Keratinocyte (primary cell): ENCODE measurements at regions not wholly inside any gene's neighbourhood (a gene's known extent, or its start where the extent isn't known, plus 50 kb on each side); places are given as distances from the start of the nearest gene placed in this dataset.

Source experiments
- DNase-seq: peaks from one replicate; pipeline ENCODE4 v3.0.0-alpha.2; 2011; ENCODE audit warnings: low read depth, missing footprints, low spot score
- FAIRE-seq: peaks from 2 replicates; lab custom pipeline; 2011; peaks lifted over from hg19 to GRCh38; lab: Jason Lieb, UNC
- H2AFZ ChIP-seq: 2 replicates; pipeline ENCODE4 v1.6.0; 2012; ENCODE audit warnings: low read length, control low read depth, inconsistent platforms; ENCODE audit not compliant: control insufficient read depth
- H3K27ac ChIP-seq: 2 replicates; pipeline ENCODE4 v1.5.1; 2011; ENCODE audit warnings: low read length; ENCODE audit not compliant: control insufficient read depth, insufficient read depth
- H3K27me3 ChIP-seq: 3 replicates; pipeline ENCODE4 v1.6.0; 2011; ENCODE audit warnings: low read length; ENCODE audit not compliant: control insufficient read depth, insufficient read depth; ENCODE audit errors: extremely low read depth
- H3K36me3 ChIP-seq, 2 experiments: 2 replicates in 1 of 2; 3 replicates in 1 of 2; pipeline ENCODE4 v1.5.1; 2011; ENCODE audit warnings: low read length in 2 of 2, mild to moderate bottlenecking in 1 of 2; ENCODE audit not compliant: control insufficient read depth in 2 of 2, insufficient read depth in 2 of 2; ENCODE audit errors: extremely low read depth in 1 of 2
- H3K4me1 ChIP-seq: 3 replicates; pipeline ENCODE4 v1.5.1; 2011; ENCODE audit warnings: low read length; ENCODE audit not compliant: control insufficient read depth, insufficient read depth; ENCODE audit errors: extremely low read depth
- H3K4me2 ChIP-seq: 3 replicates; pipeline ENCODE4 v1.6.0; 2011; ENCODE audit warnings: low read depth, low read length; ENCODE audit not compliant: control insufficient read depth, insufficient read depth; ENCODE audit errors: extremely low read depth
- H3K4me3 ChIP-seq, 3 experiments: fragments of 200-600 bp in 1 of 3; sonication (generic) in 1 of 3; 2 replicates in 2 of 3; 3 replicates in 1 of 3; pipeline ENCODE4 v1.5.1; 2011 to 2016; ENCODE audit warnings: low read length in 3 of 3, mild to moderate bottlenecking in 3 of 3, control low read depth in 2 of 3, inconsistent platforms in 1 of 3, low read depth in 1 of 3, mixed read lengths in 1 of 3, mixed run types in 1 of 3, moderate library complexity in 1 of 3; ENCODE audit not compliant: control insufficient read depth in 2 of 3, insufficient read depth in 2 of 3; ENCODE audit errors: extremely low read depth in 1 of 3
- H3K79me2 ChIP-seq: 2 replicates; pipeline ENCODE4 v1.6.0; 2012; ENCODE audit warnings: low read length; ENCODE audit not compliant: control insufficient read depth, insufficient read depth
- H3K9ac ChIP-seq: 3 replicates; pipeline ENCODE4 v1.6.0; 2011; ENCODE audit warnings: low read length; ENCODE audit not compliant: control insufficient read depth, insufficient read depth; ENCODE audit errors: extremely low read depth
- H3K9me1 ChIP-seq: 3 replicates; pipeline ENCODE4 v1.6.0; 2011; ENCODE audit warnings: low read length; ENCODE audit not compliant: control insufficient read depth, insufficient read depth; ENCODE audit errors: extremely low read depth
- H3K9me3 ChIP-seq: 2 replicates; pipeline ENCODE4 v1.5.1; 2012; ENCODE audit warnings: low read depth, low read length; ENCODE audit not compliant: control insufficient read depth
- H4K20me1 ChIP-seq: 3 replicates; pipeline ENCODE4 v1.6.0; 2011; ENCODE audit warnings: low read length; ENCODE audit not compliant: control insufficient read depth, insufficient read depth; ENCODE audit errors: extremely low read depth
- EZH2 ChIP-seq: IDR thresholded peaks from one replicate; pipeline ENCODE4 v1.6.1; 2012; ENCODE audit warnings: inconsistent platforms, mild to moderate bottlenecking, low read length, moderate library complexity
- dilution Hi-C: fragments of 300-500 bp; cut with MboI; formaldehyde crosslinking; loops from one replicate; pipeline ENCODE4 v1.7.0; 2020; ENCODE audit warnings: low sequenced_read_pairs; ENCODE audit not compliant: extremely low pct_ligation_motif_present
- TF ChIP-seq, protein P1 (sequence below), 3 experiments: IDR thresholded peaks in 1 of 3; conservative IDR thresholded peaks in 1 of 3; optimal IDR thresholded peaks in 1 of 3; 2 replicates in 2 of 3; 3 replicates in 1 of 3; pipeline versions ENCODE3 to v1.5.1; 2011; ENCODE audit warnings: low read length in 3 of 3, mild to moderate bottlenecking in 3 of 3, moderate library complexity in 2 of 3, control low read depth in 1 of 3, inconsistent platforms in 1 of 3; ENCODE audit not compliant: insufficient read depth in 2 of 3; ENCODE audit errors: extremely low read depth in 1 of 3

DNA sequence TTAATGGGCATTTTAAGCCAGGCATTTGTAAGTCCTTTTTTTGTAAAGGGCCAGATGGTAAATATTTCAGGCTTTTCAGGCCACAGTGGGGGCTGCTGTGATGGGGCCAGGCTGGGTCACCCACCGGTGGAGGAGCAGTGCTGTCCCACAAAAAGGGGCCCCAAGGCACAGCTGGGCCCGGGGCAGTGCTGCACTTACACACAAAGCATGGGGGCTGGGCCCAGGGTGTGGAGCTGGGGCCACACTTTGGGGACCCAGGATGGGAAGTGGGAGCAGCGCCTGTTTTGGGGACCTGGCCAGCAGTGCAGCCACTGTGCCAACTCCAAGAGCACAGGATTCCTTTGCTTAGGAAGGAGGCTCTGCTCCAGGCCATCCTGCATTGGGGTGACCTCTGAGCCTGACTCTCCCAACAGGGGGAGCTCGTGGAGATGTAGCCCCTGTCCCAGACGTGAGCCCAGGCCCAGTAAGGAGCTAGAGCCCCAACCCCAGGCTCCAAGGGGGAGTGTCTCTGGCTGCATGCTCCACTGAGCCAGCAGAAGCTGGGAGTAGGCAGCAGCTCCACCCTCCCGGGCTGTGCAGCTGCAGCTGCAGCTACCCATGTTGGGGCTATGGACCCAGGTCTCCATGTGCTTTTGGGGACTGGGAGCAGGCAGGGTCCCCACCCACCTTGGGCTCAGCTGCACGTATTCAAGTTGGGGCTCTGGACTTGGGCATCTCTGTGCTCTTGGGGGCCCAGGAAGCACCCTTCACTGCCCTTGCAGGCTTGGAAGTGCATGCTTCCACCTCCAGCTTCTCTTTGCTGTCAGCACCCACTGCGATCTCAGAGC lies 1036.5 kb upstream of the CNTNAP5 start:
- TF ChIP-seq EZH2 = no peak
- TF ChIP-seq, protein P1, sequence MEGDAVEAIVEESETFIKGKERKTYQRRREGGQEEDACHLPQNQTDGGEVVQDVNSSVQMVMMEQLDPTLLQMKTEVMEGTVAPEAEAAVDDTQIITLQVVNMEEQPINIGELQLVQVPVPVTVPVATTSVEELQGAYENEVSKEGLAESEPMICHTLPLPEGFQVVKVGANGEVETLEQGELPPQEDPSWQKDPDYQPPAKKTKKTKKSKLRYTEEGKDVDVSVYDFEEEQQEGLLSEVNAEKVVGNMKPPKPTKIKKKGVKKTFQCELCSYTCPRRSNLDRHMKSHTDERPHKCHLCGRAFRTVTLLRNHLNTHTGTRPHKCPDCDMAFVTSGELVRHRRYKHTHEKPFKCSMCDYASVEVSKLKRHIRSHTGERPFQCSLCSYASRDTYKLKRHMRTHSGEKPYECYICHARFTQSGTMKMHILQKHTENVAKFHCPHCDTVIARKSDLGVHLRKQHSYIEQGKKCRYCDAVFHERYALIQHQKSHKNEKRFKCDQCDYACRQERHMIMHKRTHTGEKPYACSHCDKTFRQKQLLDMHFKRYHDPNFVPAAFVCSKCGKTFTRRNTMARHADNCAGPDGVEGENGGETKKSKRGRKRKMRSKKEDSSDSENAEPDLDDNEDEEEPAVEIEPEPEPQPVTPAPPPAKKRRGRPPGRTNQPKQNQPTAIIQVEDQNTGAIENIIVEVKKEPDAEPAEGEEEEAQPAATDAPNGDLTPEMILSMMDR (optimal IDR thresholded peaks at IDR 0.05 in 1 of 3, IDR thresholded peaks at IDR 0.05 in 1 of 3, conservative IDR thresholded peaks at IDR 0.05 in 1 of 3; ENCODE audit: extremely low read depth in 1 of 3, insufficient read depth in 2 of 3, low read length in 3 of 3) = no peak
- H3K27me3 ChIP-seq = no peaks in the 10 kb centered on the region
- H3K4me2 ChIP-seq = no peak overlapping the region
- H3K9me1 ChIP-seq = no peaks in the 10 kb centered on the region
- no peaks in the 10 kb centered on the region for H3K9me3 ChIP-seq
- no peaks in the 10 kb centered on the region for H4K20me1 ChIP-seq
- no peak overlapping the region for H2AFZ ChIP-seq
- no peaks in the 10 kb centered on the region for H3K36me3 ChIP-seq
- no peak overlapping the region for H3K4me3 ChIP-seq
- dilution Hi-C loops = no loop called here
- DNase-seq (no peak), FAIRE-seq (no peak)
- no peak overlapping the region for H3K9ac ChIP-seq
- H3K27ac ChIP-seq = no peak overlapping the region
- H3K4me1 ChIP-seq = no peaks in the 10 kb centered on the region
- no peaks in the 10 kb centered on the region for H3K79me2 ChIP-seq

DNA sequence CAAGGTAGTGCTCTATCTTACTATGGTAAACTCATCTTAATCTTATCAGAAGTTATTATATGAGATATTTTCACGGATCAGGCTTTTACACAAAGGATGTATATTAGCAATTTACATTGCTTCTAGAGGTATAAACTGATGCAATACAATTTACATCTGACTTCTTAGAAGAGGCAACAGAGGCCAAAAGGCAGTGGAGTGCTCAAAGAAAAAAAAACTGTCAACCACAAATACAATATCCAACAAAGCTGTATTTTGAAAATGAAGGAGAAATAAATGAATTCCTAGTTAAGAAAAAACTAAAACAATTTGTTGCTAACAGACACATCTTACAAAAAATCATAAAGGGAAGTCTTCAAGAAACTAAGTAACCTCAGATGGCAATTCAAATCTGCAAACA lies 1031.5 kb upstream of the CNTNAP5 start:
- dilution Hi-C loops = no loop called here
- no peak for TF ChIP-seq EZH2
- FAIRE-seq = no peak

More for the DNA sequence above, 1031.5 kb upstream of the CNTNAP5 start:
- H3K4me2 ChIP-seq = no peak overlapping the region
- H3K79me2 ChIP-seq = no peaks in the 10 kb centered on the region
- no peaks in the 10 kb centered on the region for H3K27me3 ChIP-seq
- H3K9me1 ChIP-seq = no peaks in the 10 kb centered on the region
- no peaks in the 10 kb centered on the region for H3K36me3 ChIP-seq
- H3K9me3 ChIP-seq = no peaks in the 10 kb centered on the region
- no peak for DNase-seq
- H3K4me1 ChIP-seq = no peaks in the 10 kb centered on the region
- no peak overlapping the region for H3K27ac ChIP-seq
- no peak overlapping the region for H3K9ac ChIP-seq
- no peaks in the 10 kb centered on the region for H4K20me1 ChIP-seq
- H3K4me3 ChIP-seq = no peak overlapping the region
- H2AFZ ChIP-seq = no peak overlapping the region
